ENCODE measurements at regions not wholly inside any gene's neighbourhood (a gene's known extent, or its start where the extent isn't known, plus 50 kb on each side); places are given as distances from the start of the nearest gene placed in this dataset.

- Mint-ChIP-seq H3K36me3 (ENCODE audit: unreplicated experiment) (peaks cover 4% of the 10 kb centered on the region), H3K27ac (ENCODE audit: unreplicated experiment) (no peak overlapping the region), H3K4me1 (ENCODE audit: low read depth, unreplicated experiment) (peaks cover 38% of the 10 kb centered on the region), H3K27me3 (ENCODE audit: unreplicated experiment) (peaks cover 5% of the 10 kb centered on the region), H3K9me3 (ENCODE audit: unreplicated experiment) (peaks cover 6% of the 10 kb centered on the region), H3K4me3 (ENCODE audit: unreplicated experiment) (no peak overlapping the region)
- DNase-seq = no peak
- TF ChIP-seq CTCF (IDR thresholded peaks at IDR 0.05; ENCODE audit: partially characterized antibody, unreplicated experiment) = no peak
Measured at GRCh38 chr3:106338582-106339214, 469.9 kb upstream of the CBLB start.

- Mint-ChIP-seq H3K27me3 (ENCODE audit: unreplicated experiment) (peaks cover 5% of the 10 kb centered on the region), H3K4me3 (ENCODE audit: unreplicated experiment) (no peak overlapping the region), H3K4me1 (ENCODE audit: low read depth, unreplicated experiment) (peaks cover 40% of the 10 kb centered on the region), H3K9me3 (ENCODE audit: unreplicated experiment) (peaks cover 6% of the 10 kb centered on the region), H3K27ac (ENCODE audit: unreplicated experiment) (no peak overlapping the region), H3K36me3 (ENCODE audit: unreplicated experiment) (peaks cover 4% of the 10 kb centered on the region)
- no peak for TF ChIP-seq CTCF (IDR thresholded peaks at IDR 0.05; ENCODE audit: partially characterized antibody, unreplicated experiment)
- DNase-seq = no peak
Measured at GRCh38 chr3:106339551-106339950, 470.7 kb upstream of the CBLB start.

GRCh38 chr3:106341087-106341486 lies 472.3 kb upstream of the CBLB start:
- peaks cover 6% of the 10 kb centered on the region for H3K9me3 Mint-ChIP-seq (ENCODE audit: unreplicated experiment)
- peak overlapping the region; percentile 100 for H3K27ac Mint-ChIP-seq (ENCODE audit: unreplicated experiment)
- no peak for TF ChIP-seq CTCF (IDR thresholded peaks at IDR 0.05; ENCODE audit: partially characterized antibody, unreplicated experiment)
- H3K4me3 Mint-ChIP-seq (ENCODE audit: unreplicated experiment) = peak overlapping the region; percentile 80
- peak; percentile 80 for DNase-seq
- peaks cover 38% of the 10 kb centered on the region for H3K4me1 Mint-ChIP-seq (ENCODE audit: low read depth, unreplicated experiment)
- H3K36me3 Mint-ChIP-seq (ENCODE audit: unreplicated experiment) = peaks cover 4% of the 10 kb centered on the region
- peaks cover 5% of the 10 kb centered on the region for H3K27me3 Mint-ChIP-seq (ENCODE audit: unreplicated experiment)

- H3K27ac Mint-ChIP-seq (ENCODE audit: unreplicated experiment) = peak overlapping the region; percentile 87
- peaks cover 5% of the 10 kb centered on the region for H3K27me3 Mint-ChIP-seq (ENCODE audit: unreplicated experiment)
- no peak for DNase-seq
- no peak for TF ChIP-seq CTCF (IDR thresholded peaks at IDR 0.05; ENCODE audit: partially characterized antibody, unreplicated experiment)
- peaks cover 4% of the 10 kb centered on the region for H3K36me3 Mint-ChIP-seq (ENCODE audit: unreplicated experiment)
- H3K4me1 Mint-ChIP-seq (ENCODE audit: low read depth, unreplicated experiment) = peaks cover 39% of the 10 kb centered on the region
- H3K9me3 Mint-ChIP-seq (ENCODE audit: unreplicated experiment) = peaks cover 6% of the 10 kb centered on the region
- H3K4me3 Mint-ChIP-seq (ENCODE audit: unreplicated experiment) = no peak overlapping the region
Measured at GRCh38 chr3:106341586-106342162, 472.9 kb upstream of the CBLB start.

- peak overlapping the region; percentile 87 for H3K27ac Mint-ChIP-seq (ENCODE audit: unreplicated experiment)
Measured at GRCh38 chr3:106342386-106342785, 473.6 kb upstream of the CBLB start.

More at GRCh38 chr3:106342386-106342785, 473.6 kb upstream of the CBLB start:
- no peak for DNase-seq
- no peak overlapping the region for H3K4me3 Mint-ChIP-seq (ENCODE audit: unreplicated experiment)
- peaks cover 39% of the 10 kb centered on the region for H3K4me1 Mint-ChIP-seq (ENCODE audit: low read depth, unreplicated experiment)
- TF ChIP-seq CTCF (IDR thresholded peaks at IDR 0.05; ENCODE audit: partially characterized antibody, unreplicated experiment) = no peak
- peaks cover 5% of the 10 kb centered on the region for H3K27me3 Mint-ChIP-seq (ENCODE audit: unreplicated experiment)
- H3K36me3 Mint-ChIP-seq (ENCODE audit: unreplicated experiment) = peaks cover 4% of the 10 kb centered on the region
- H3K9me3 Mint-ChIP-seq (ENCODE audit: unreplicated experiment) = peaks cover 7% of the 10 kb centered on the region

Measured in glutamatergic neuron (in vitro differentiated cells).